ENCODE measurements at regions not wholly inside any gene's neighbourhood (a gene's known extent, or its start where the extent isn't known, plus 50 kb on each side); places are given as distances from the start of the nearest gene placed in this dataset.

DNA sequence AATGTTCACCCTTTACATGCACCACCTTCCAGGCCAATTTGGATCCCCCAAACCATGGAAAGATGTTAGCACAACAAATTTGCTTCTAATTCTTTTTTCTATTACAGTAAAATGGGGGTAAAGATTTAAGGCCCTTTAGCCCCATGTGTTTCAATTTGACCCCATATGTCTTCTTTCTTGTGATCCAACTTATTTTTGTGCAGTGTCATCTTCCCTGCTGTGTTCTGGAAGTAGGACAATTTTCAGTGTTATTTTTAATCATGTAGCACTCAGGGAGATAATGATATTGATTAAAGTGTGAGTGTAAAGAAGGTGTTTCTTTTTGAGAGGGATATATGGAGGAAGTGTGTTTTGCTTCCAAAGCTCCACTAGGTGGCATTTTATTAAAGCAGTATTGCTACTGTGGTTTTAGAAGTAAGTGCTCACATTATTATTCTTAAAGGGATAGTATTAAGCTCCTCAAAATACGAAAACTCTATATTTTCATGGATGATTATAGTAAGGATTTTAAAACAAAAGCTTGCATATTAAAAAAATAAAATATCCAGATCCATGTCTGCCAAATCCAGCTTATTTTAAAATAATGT is 118.7 kb upstream of the ATP10B start:
- H3K4me3 ChIP-seq (ENCODE audit: low read depth, low read length): no peak overlapping the region
- no peak for DNase-seq (ENCODE audit: low read depth)
- TF ChIP-seq CTCF (IDR thresholded peaks at IDR 0.05; ENCODE audit: control insufficient read depth, extremely low read depth, insufficient read depth): peak; percentile 37; the same call in 1 of the 2 replicates

DNA sequence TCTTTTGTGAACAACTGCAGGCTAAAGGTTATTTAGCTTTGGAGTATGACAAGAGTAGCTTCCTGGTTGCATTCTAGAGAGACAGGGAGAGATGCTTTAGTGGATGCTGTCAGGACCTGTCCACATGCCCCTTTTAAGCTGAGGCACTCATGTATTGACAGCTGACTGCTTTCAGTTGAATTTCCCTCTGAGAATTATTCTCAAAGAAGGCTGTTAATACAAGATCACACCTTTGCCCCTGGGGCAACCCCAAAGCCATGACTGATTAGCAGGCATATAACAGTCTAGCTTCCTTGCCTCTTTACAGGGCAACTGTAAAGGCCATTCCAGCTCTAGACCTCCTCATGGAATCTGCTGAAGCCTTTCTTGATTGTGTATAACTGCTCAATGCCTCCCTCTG is 117.6 kb upstream of the ATP10B start:
- TF ChIP-seq CTCF (IDR thresholded peaks at IDR 0.05; ENCODE audit: control insufficient read depth, extremely low read depth, insufficient read depth): no peak
- no peak for DNase-seq (ENCODE audit: low read depth)
- no peak overlapping the region for H3K4me3 ChIP-seq (ENCODE audit: low read depth, low read length)

- DNase-seq (ENCODE audit: low read depth): no peak
- TF ChIP-seq CTCF (IDR thresholded peaks at IDR 0.05; ENCODE audit: control insufficient read depth, extremely low read depth, insufficient read depth): no peak
- H3K4me3 ChIP-seq (ENCODE audit: low read depth, low read length): no peak overlapping the region
These were observed 116.5 kb upstream of the ATP10B start for GRCh38 chr5:160968480-160968879.

- DNase-seq (ENCODE audit: low read depth): no peak
- no peak overlapping the region for H3K4me3 ChIP-seq (ENCODE audit: low read depth, low read length)
- no peak for TF ChIP-seq CTCF (IDR thresholded peaks at IDR 0.05; ENCODE audit: control insufficient read depth, extremely low read depth, insufficient read depth)
These were observed 114.9 kb upstream of the ATP10B start for GRCh38 chr5:160966921-160967320.

DNA sequence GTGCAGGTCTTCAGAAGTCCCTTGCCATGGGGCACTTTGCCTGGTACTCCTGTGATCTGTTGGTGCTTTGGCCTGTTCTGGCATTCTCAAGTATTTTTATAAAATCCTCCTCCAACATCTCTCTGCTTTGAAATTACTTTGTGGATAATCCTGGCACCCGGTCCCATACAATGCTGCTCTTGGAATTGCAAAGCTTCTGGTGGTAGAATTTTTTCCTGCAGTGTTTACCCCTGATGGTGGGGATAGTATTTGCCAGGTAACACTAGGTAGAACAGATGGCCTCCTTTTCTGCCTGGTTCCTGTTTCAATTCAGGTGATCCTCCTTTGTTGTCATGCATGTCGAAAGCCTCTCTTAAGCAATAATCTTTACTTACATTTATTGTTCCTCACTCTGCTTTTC is 109.8 kb upstream of the ATP10B start:
- DNase-seq (ENCODE audit: low read depth): no peak
- no peak for TF ChIP-seq CTCF (IDR thresholded peaks at IDR 0.05; ENCODE audit: control insufficient read depth, extremely low read depth, insufficient read depth)
- H3K4me3 ChIP-seq (ENCODE audit: low read depth, low read length): no peak overlapping the region

DNA sequence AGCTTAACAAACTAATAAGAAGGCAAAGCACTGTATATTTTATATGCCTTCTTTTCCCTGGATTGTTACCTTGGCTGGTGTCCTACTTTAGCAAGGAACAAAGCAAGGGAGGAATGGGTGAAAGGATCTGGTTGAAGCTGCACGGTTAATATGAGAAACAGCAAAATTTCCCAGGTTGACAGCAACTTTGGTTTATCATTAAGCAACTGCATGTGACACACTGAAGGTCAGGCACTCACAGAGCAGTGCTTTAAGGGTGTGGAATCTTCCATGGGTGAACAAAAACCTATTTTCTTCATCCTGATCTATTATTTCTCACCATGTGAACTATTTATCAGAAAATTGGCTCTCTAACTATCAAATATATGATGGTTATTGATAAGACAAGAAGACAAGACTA is 109.0 kb upstream of the ATP10B start:
- TF ChIP-seq CTCF (IDR thresholded peaks at IDR 0.05; ENCODE audit: control insufficient read depth, extremely low read depth, insufficient read depth): no peak
- H3K4me3 ChIP-seq (ENCODE audit: low read depth, low read length): no peak overlapping the region
- no peak for DNase-seq (ENCODE audit: low read depth)

DNA sequence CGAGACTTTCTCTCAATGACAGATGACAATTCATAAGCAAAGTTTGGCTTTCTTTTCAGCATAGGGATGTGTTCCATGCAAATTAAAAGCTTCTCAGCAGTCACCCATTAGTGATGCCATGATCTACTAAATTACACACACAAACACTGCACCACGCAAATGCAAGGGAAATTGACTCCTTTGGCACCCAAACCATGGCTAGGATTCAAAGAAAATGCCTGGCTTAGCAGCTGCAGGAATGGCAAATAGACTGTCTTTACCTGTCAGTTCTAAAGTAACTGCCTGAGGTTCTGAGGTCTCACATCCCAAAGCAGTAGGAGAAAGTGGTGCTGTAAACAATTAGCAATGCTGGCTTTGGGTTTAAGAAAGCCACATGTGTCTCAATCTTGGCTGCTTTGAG is 108.6 kb upstream of the ATP10B start:
- no peak overlapping the region for H3K4me3 ChIP-seq (ENCODE audit: low read depth, low read length)
- TF ChIP-seq CTCF (IDR thresholded peaks at IDR 0.05; ENCODE audit: control insufficient read depth, extremely low read depth, insufficient read depth): no peak
- DNase-seq (ENCODE audit: low read depth): no peak

Measured in LNCaP clone FGC (cell line).